ENCODE measurements at regions not wholly inside any gene's neighbourhood (a gene's known extent, or its start where the extent isn't known, plus 50 kb on each side); places are given as distances from the start of the nearest gene placed in this dataset.
A peak's percentile ranks its signal among the peaks of the same experiment; 100 is the strongest.
"Not testable (repeated sequence)": the region's sequence is repeated elsewhere in the genome, so short reads cannot be mapped to it uniquely, and the experiment has no call there.

GRCh38 chr6:134768931-134769330, 181.0 kb downstream of the ALDH8A1 start:
- TF ChIP-seq Cebpa-rat (IDR thresholded peaks at IDR 0.05), result no peak
- Histone ChIP-seq H4K20me1 (no peaks in the 10 kb centered on the region), H3K27me3 (no peaks in the 10 kb centered on the region), H3K9me3 (replicated peaks in 1 of 11) (peaks cover 0 to 3% (median 0%) of the 10 kb centered on the region in 11 experiments; a peak in 1 of 22 replicates), H3K4me1 (peaks cover 0 to 9% (median 0%) of the 10 kb centered on the region in 10 experiments; a peak in 1 of 20 replicates), H3K36me3 (no peaks in the 10 kb centered on the region), H3K9ac (no peak overlapping the region), H3K4me3 (no peak overlapping the region), H3K4me2 (peak overlapping the region in 1 of 11 experiments; percentile 7; a peak in 1 of 22 replicates), H3K27ac (no peak overlapping the region)

GRCh38 chr6:134766497-134766896, 183.4 kb downstream of the ALDH8A1 start:
- H3K27ac ChIP-seq, result no peak overlapping the region
- H3K4me3 ChIP-seq, result no peak overlapping the region
- no peak overlapping the region for H3K4me2 ChIP-seq
- no peaks in the 10 kb centered on the region for H4K20me1 ChIP-seq
- no peak for TF ChIP-seq Cebpa-rat (IDR thresholded peaks at IDR 0.05)
- peaks cover 0 to 8% (median 0%) of the 10 kb centered on the region in 11 experiments; a peak in 1 of 22 replicates for H3K9me3 ChIP-seq (replicated peaks in 1 of 11)
- peaks cover 0 to 9% (median 0%) of the 10 kb centered on the region in 10 experiments; a peak in 1 of 20 replicates for H3K4me1 ChIP-seq
- no peaks in the 10 kb centered on the region for H3K27me3 ChIP-seq
- H3K9ac ChIP-seq, result no peak overlapping the region
- H3K36me3 ChIP-seq, result no peaks in the 10 kb centered on the region

- H3K4me2 ChIP-seq, result no peak overlapping the region
- H3K4me1 ChIP-seq, result peaks cover 0 to 9% (median 0%) of the 10 kb centered on the region in 10 experiments; a peak in 1 of 20 replicates
- no peak for TF ChIP-seq Cebpa-rat (IDR thresholded peaks at IDR 0.05)
- no peaks in the 10 kb centered on the region for H3K27me3 ChIP-seq
- H3K27ac ChIP-seq, result no peak overlapping the region
- no peak overlapping the region for H3K4me3 ChIP-seq
- H3K9ac ChIP-seq, result no peak overlapping the region
- no peaks in the 10 kb centered on the region for H4K20me1 ChIP-seq
- peaks cover 0 to 8% (median 0%) of the 10 kb centered on the region in 11 experiments; a peak in 1 of 22 replicates for H3K9me3 ChIP-seq (replicated peaks in 1 of 11)
- H3K36me3 ChIP-seq, result no peaks in the 10 kb centered on the region
Measured at GRCh38 chr6:134764741-134765140, 185.2 kb downstream of the ALDH8A1 start.

- not testable (repeated sequence) for H3K9ac ChIP-seq; H3K4me1 ChIP-seq; H3K4me3 ChIP-seq; H3K27me3 ChIP-seq; H4K20me1 ChIP-seq; H3K27ac ChIP-seq; H3K36me3 ChIP-seq; H3K4me2 ChIP-seq; H3K9me3 ChIP-seq (replicated peaks in 1 of 11)
Measured at GRCh38 chr6:134763575-134763974, 186.3 kb downstream of the ALDH8A1 start.

- no peaks in the 10 kb centered on the region for H3K27me3 ChIP-seq
- no peaks in the 10 kb centered on the region for H4K20me1 ChIP-seq
- H3K4me1 ChIP-seq, result no peaks in the 10 kb centered on the region
- no peak overlapping the region for H3K4me2 ChIP-seq
- no peak overlapping the region for H3K9ac ChIP-seq
- no peak for TF ChIP-seq Cebpa-rat (IDR thresholded peaks at IDR 0.05)
- no peaks in the 10 kb centered on the region for H3K36me3 ChIP-seq
- no peak overlapping the region for H3K4me3 ChIP-seq
- H3K27ac ChIP-seq, result no peak overlapping the region
- H3K9me3 ChIP-seq (replicated peaks in 1 of 11), result peaks cover 0 to 4% (median 0%) of the 10 kb centered on the region in 11 experiments; a peak in 1 of 22 replicates
Measured at GRCh38 chr6:134758621-134759020, 191.3 kb downstream of the ALDH8A1 start.

- H3K4me3 ChIP-seq, result no peak overlapping the region
- H3K4me2 ChIP-seq, result no peak overlapping the region
- H4K20me1 ChIP-seq, result no peaks in the 10 kb centered on the region
- no peak overlapping the region for H3K9ac ChIP-seq
- H3K27me3 ChIP-seq, result no peaks in the 10 kb centered on the region
- H3K4me1 ChIP-seq, result no peaks in the 10 kb centered on the region
- no peak overlapping the region for H3K27ac ChIP-seq
- no peaks in the 10 kb centered on the region for H3K36me3 ChIP-seq
- no peak for TF ChIP-seq Cebpa-rat (IDR thresholded peaks at IDR 0.05)
- H3K9me3 ChIP-seq (replicated peaks in 1 of 11), result no peaks in the 10 kb centered on the region
Measured at GRCh38 chr6:134757911-134758361, 192.0 kb downstream of the ALDH8A1 start.

- Histone ChIP-seq H3K4me2 (no peak overlapping the region), H3K9me3 (replicated peaks in 1 of 11) (no peaks in the 10 kb centered on the region), H3K4me1 (no peaks in the 10 kb centered on the region), H3K9ac (no peak overlapping the region), H3K27ac (no peak overlapping the region), H3K36me3 (no peaks in the 10 kb centered on the region), H3K4me3 (no peak overlapping the region), H3K27me3 (no peaks in the 10 kb centered on the region), H4K20me1 (no peaks in the 10 kb centered on the region)
- TF ChIP-seq Cebpa-rat (IDR thresholded peaks at IDR 0.05), result no peak
Measured at GRCh38 chr6:134756374-134757025, 193.4 kb downstream of the ALDH8A1 start.

- no peak for TF ChIP-seq Cebpa-rat (IDR thresholded peaks at IDR 0.05)
- H3K4me3 ChIP-seq, result no peak overlapping the region
- no peaks in the 10 kb centered on the region for H3K27me3 ChIP-seq
- H3K36me3 ChIP-seq, result no peaks in the 10 kb centered on the region
- H3K9me3 ChIP-seq (replicated peaks in 1 of 11), result no peaks in the 10 kb centered on the region
- no peak overlapping the region for H3K4me2 ChIP-seq
- H3K4me1 ChIP-seq, result no peaks in the 10 kb centered on the region
- H3K27ac ChIP-seq, result no peak overlapping the region
- no peak overlapping the region for H3K9ac ChIP-seq
- no peaks in the 10 kb centered on the region for H4K20me1 ChIP-seq
Measured at GRCh38 chr6:134754013-134754690, 195.7 kb downstream of the ALDH8A1 start.

- Histone ChIP-seq H3K27me3 (no peaks in the 10 kb centered on the region), H3K9me3 (replicated peaks in 1 of 11) (no peaks in the 10 kb centered on the region), H3K9ac (no peak overlapping the region), H3K4me2 (no peak overlapping the region), H3K36me3 (no peaks in the 10 kb centered on the region), H3K4me1 (no peaks in the 10 kb centered on the region), H4K20me1 (no peaks in the 10 kb centered on the region), H3K27ac (no peak overlapping the region), H3K4me3 (no peak overlapping the region)
- no peak for TF ChIP-seq Cebpa-rat (IDR thresholded peaks at IDR 0.05)
Measured at GRCh38 chr6:134753001-134753400, 196.9 kb downstream of the ALDH8A1 start.

- H3K27me3 ChIP-seq, result no peaks in the 10 kb centered on the region
- no peaks in the 10 kb centered on the region for H3K4me1 ChIP-seq
- no peak overlapping the region for H3K4me2 ChIP-seq
- no peak overlapping the region for H3K9ac ChIP-seq
- H3K27ac ChIP-seq, result no peak overlapping the region
- H3K4me3 ChIP-seq, result no peak overlapping the region
- no peaks in the 10 kb centered on the region for H3K36me3 ChIP-seq
- H3K9me3 ChIP-seq (replicated peaks in 1 of 11), result no peaks in the 10 kb centered on the region
- no peak for TF ChIP-seq Cebpa-rat (IDR thresholded peaks at IDR 0.05)
- H4K20me1 ChIP-seq, result no peaks in the 10 kb centered on the region
Measured at GRCh38 chr6:134752445-134752844, 197.5 kb downstream of the ALDH8A1 start.
